ENCODE measurements at regions not wholly inside any gene's neighbourhood (a gene's known extent, or its start where the extent isn't known, plus 50 kb on each side); places are given as distances from the start of the nearest gene placed in this dataset.
"Not testable (repeated sequence)": the region's sequence is repeated elsewhere in the genome, so short reads cannot be mapped to it uniquely, and the experiment has no call there.

GRCh38 chr18:22566703-22567420, 149.1 kb upstream of the CTAGE1 start:
- no peak for DNase-seq (ENCODE audit: low read depth in 2 of 2)

- no peak for DNase-seq (ENCODE audit: low read depth in 2 of 2)
Observed at GRCh38 chr18:22567794-22568193, 150.1 kb upstream of the CTAGE1 start.

DNA sequence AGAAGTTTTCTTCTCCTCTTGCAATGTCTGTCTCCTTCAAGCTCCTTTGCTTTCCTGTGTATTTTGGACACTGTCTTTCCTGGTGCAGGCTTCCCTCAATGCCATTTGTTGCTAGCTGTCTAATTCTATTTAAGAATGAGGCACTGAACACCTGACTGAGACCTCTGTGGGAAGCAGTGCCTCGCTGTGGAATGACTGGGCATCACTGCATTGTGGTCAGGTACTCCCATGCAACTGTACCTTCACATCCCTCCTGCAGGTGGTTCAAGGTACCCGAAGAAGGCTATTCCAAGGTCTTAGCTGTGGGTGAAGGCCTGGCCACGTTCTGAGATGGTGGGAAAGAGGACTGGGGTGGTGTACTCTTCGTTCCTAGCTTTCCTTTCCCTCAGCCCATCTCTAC, 152.8 kb upstream of the CTAGE1 start:
- DNase-seq (ENCODE audit: low read depth in 2 of 2), result no peak

- no peak for DNase-seq (ENCODE audit: low read depth in 2 of 2)
Observed at GRCh38 chr18:22572341-22572740, 154.6 kb upstream of the CTAGE1 start.

GRCh38 chr18:22579271-22579670, 161.6 kb upstream of the CTAGE1 start:
- no peak for DNase-seq (ENCODE audit: low read depth in 2 of 2)

DNA sequence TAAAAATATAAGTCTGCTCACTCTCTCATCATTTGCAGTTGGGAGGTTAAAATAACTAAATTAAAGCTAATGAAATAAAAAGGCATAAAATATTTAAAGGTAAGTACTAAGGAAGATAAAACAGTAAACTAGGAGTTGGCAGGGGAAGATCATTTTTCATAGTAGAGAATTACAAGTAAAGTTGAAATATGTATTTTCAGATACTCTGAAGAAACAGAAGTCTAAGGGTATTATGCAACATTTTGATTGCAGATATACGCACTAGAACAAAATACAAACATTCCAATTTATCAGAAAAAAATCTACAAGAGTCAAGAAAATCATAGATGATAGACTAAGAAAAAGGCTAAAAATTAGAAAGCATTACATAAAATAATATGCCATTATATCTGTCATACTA, 167.6 kb upstream of the CTAGE1 start:
- no peak for DNase-seq (ENCODE audit: low read depth in 2 of 2)

- no peak for DNase-seq (ENCODE audit: low read depth in 2 of 2)
Observed at GRCh38 chr18:22585821-22586220, 168.1 kb upstream of the CTAGE1 start.

DNA sequence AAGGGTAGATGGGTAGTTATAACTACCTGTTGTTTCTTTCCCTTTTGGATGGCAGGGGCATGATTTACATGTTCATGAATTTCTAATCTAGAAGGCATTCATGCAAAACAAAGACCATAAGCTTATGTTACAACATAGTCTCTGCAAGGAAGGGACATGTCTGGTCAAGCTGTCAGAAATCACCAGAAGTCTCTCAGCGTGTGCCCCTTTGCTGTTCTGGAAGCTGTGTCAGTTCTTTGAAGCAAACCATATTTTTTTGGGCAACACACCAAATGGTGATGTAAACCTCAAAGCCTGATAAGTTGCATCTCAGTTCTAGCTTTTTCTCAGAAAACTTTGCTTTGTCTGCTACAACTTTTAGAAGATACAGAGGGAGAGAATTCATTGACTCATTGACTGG, 173.5 kb upstream of the CTAGE1 start:
- DNase-seq (ENCODE audit: low read depth in 2 of 2), result no peak

- DNase-seq (ENCODE audit: low read depth in 2 of 2), result no peak
Observed at GRCh38 chr18:22594155-22594690, 176.5 kb upstream of the CTAGE1 start.

- no peak for DNase-seq (ENCODE audit: low read depth in 2 of 2)
Observed at GRCh38 chr18:22601481-22601880, 183.8 kb upstream of the CTAGE1 start.

- DNase-seq (ENCODE audit: low read depth in 2 of 2), result not testable (repeated sequence)
Observed at GRCh38 chr18:22602456-22602855, 184.7 kb upstream of the CTAGE1 start.

- DNase-seq (ENCODE audit: low read depth in 2 of 2), result no peak
Observed at GRCh38 chr18:22603902-22604301, 186.2 kb upstream of the CTAGE1 start.

- no peak for DNase-seq (ENCODE audit: low read depth in 2 of 2)
Observed at GRCh38 chr18:22604390-22604985, 186.8 kb upstream of the CTAGE1 start.

DNA sequence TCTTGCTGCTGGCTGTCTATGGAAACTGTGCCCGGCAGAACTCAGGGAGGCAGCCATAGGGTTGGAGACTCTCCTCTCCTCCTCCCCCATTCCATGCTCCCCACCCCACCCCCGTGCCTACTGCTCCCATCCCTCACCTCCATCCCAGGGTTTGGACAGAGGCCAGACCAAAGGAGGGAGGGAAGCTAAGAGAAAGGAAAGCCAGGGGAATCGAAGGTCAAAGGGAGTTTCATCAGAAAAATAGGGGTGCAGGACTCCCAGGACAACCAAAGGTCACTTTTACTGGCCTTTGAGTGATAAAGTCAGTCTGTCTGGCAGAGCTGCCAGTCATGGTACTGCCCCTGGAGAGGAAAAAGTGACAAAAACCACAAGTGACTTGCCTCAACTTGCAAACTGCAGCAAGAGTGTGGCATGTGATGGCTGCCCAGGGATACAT, 187.3 kb upstream of the CTAGE1 start:
- no peak for DNase-seq (ENCODE audit: low read depth in 2 of 2)

- DNase-seq (ENCODE audit: low read depth in 2 of 2), result no peak
Observed at GRCh38 chr18:22605736-22606135, 188.0 kb upstream of the CTAGE1 start.

- DNase-seq (ENCODE audit: low read depth in 2 of 2), result no peak
Observed at GRCh38 chr18:22606563-22607283, 189.0 kb upstream of the CTAGE1 start.

DNA sequence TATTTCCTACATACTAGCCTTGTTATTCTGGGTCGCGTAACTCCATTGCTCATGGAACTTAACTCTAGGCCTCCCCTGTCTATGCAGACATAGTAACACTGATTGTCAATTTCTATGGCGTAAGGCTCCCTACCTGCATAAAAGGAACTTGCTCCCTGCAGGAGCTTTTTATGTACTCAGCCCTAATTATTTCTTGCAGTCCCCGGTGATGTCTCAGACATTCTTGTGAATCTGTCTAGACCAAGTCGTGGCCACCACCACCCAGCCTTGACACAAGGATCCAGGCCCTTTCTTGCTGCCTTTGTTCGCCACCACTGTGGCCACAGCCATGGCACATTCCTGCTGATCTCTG, 189.5 kb upstream of the CTAGE1 start:
- DNase-seq (ENCODE audit: low read depth in 2 of 2), result no peak

GRCh38 chr18:22608847-22609246, 191.1 kb upstream of the CTAGE1 start:
- no peak for DNase-seq (ENCODE audit: low read depth in 2 of 2)

DNA sequence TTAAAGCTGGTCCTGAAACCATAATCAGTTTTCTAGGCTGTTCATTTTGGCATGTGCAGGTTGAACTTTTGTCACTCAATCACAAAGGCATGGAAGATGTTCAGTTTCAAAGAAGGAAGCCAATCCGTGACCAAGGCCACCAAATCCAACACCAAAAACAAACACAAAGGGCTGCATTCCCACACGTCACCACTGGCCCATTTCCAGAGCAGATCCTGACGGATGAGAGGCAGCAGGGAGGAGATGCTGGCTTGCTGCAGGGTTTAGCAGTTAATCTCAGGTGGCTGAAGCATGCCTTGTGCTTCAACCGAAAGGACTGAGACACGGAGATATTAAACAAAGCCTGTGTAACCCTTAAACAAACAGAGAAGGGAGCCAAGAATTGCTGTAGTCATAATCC, 191.9 kb upstream of the CTAGE1 start:
- no peak for DNase-seq (ENCODE audit: low read depth in 2 of 2)

GRCh38 chr18:22613058-22613690, 195.5 kb upstream of the CTAGE1 start:
- no peak for DNase-seq (ENCODE audit: low read depth in 2 of 2)

DNA sequence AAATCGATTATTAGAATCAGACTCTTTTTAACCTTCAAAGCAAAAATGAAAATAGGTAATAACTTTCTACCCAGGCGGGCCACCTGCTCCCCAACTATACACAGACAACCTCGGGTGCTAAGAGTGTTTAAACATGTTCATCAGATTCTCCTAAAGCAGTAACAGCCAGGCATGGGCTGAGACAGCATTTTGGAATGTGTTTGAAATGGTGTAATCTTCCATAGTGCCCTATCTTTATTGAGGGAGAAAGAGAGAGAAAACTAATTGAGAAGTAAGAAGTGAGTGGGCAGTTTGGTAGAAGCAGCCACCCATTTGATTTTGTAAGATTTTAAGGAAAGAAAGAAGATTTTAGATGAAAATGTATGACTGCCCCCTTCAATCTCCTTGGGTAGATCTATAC, 196.1 kb upstream of the CTAGE1 start:
- DNase-seq (ENCODE audit: low read depth in 2 of 2), result no peak

DNA sequence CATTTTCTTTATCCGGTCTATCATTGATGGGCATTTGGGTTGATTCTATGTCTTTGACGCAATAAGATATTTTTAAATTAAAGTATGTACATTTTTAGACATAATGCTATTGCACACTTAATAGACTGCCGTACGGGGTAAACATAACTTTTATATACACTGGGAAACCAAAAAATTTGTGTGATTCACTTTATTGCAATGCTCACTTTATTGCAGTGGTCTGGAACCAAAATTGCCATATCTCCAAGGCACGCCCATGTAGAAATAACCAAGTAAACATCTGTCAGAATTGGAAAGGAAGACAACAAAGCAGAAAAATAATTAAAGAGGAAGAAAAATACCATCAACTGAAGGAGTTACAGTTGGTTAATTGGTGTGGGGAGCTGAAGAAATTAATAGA, 205.8 kb upstream of the CTAGE1 start:
- no peak for DNase-seq (ENCODE audit: low read depth in 2 of 2)

Measured in stimulated activated CD4-positive, alpha-beta T cell treated with anti-CD3 and anti-CD28 coated beads, Interleukin-1b, Interleukin-23, amount 100 ng/mL, for 4 hours (primary cell).